ENCODE measurements at regions not wholly inside any gene's neighbourhood (a gene's known extent, or its start where the extent isn't known, plus 50 kb on each side); places are given as distances from the start of the nearest gene placed in this dataset.

- no peak for TF ChIP-seq CTCF (IDR thresholded peaks at IDR 0.05; ENCODE audit: unreplicated experiment in 3 of 3)
- Mint-ChIP-seq H3K27ac (peak overlapping the region in 1 of 3 experiments; percentile 9), H3K27me3 (ENCODE audit: low read depth) (peaks cover 6% of the 10 kb centered on the region), H3K9me3 (no peaks in the 10 kb centered on the region), H3K4me3 (no peak overlapping the region), H3K36me3 (ENCODE audit: low read depth) (no peaks in the 10 kb centered on the region), H3K4me1 (no peaks in the 10 kb centered on the region)
Observed at GRCh38 chr4:110926841-110927400, 304.0 kb upstream of the PITX2 start.

GRCh38 chr4:110933341-110933740 is 310.5 kb upstream of the PITX2 start:
- Mint-ChIP-seq H3K4me1 (no peaks in the 10 kb centered on the region), H3K27ac (no peak overlapping the region), H3K36me3 (ENCODE audit: low read depth) (no peaks in the 10 kb centered on the region), H3K9me3 (no peaks in the 10 kb centered on the region), H3K27me3 (ENCODE audit: low read depth) (peaks cover 6% of the 10 kb centered on the region), H3K4me3 (no peak overlapping the region)
- TF ChIP-seq CTCF (IDR thresholded peaks at IDR 0.05; ENCODE audit: unreplicated experiment in 3 of 3): no peak

GRCh38 chr4:110944501-110944900 is 321.6 kb upstream of the PITX2 start:
- no peak for TF ChIP-seq CTCF (IDR thresholded peaks at IDR 0.05; ENCODE audit: unreplicated experiment in 3 of 3)
- no peaks in the 10 kb centered on the region for H3K36me3 Mint-ChIP-seq (ENCODE audit: low read depth)
- H3K27ac Mint-ChIP-seq: no peak overlapping the region
- no peaks in the 10 kb centered on the region for H3K4me1 Mint-ChIP-seq
- H3K9me3 Mint-ChIP-seq: no peaks in the 10 kb centered on the region
- no peaks in the 10 kb centered on the region for H3K27me3 Mint-ChIP-seq (ENCODE audit: low read depth)
- no peak overlapping the region for H3K4me3 Mint-ChIP-seq

GRCh38 chr4:110945600-110945999 is 322.7 kb upstream of the PITX2 start:
- H3K4me1 Mint-ChIP-seq: no peaks in the 10 kb centered on the region
- H3K27me3 Mint-ChIP-seq (ENCODE audit: low read depth): no peaks in the 10 kb centered on the region
- H3K9me3 Mint-ChIP-seq: no peaks in the 10 kb centered on the region
- TF ChIP-seq CTCF (IDR thresholded peaks at IDR 0.05; ENCODE audit: unreplicated experiment in 3 of 3): no peak
- H3K27ac Mint-ChIP-seq: no peak overlapping the region
- H3K36me3 Mint-ChIP-seq (ENCODE audit: low read depth): no peaks in the 10 kb centered on the region
- no peak overlapping the region for H3K4me3 Mint-ChIP-seq

- Mint-ChIP-seq H3K4me1 (peaks cover 6% of the 10 kb centered on the region), H3K4me3 (no peak overlapping the region), H3K27me3 (ENCODE audit: low read depth) (no peaks in the 10 kb centered on the region), H3K9me3 (no peaks in the 10 kb centered on the region), H3K27ac (no peak overlapping the region), H3K36me3 (ENCODE audit: low read depth) (no peaks in the 10 kb centered on the region)
- no peak for TF ChIP-seq CTCF (IDR thresholded peaks at IDR 0.05; ENCODE audit: unreplicated experiment in 3 of 3)
Observed at GRCh38 chr4:110949542-110949941, 326.7 kb upstream of the PITX2 start.

GRCh38 chr4:110950731-110951130 is 327.9 kb upstream of the PITX2 start:
- no peaks in the 10 kb centered on the region for H3K36me3 Mint-ChIP-seq (ENCODE audit: low read depth)
- no peak for TF ChIP-seq CTCF (IDR thresholded peaks at IDR 0.05; ENCODE audit: unreplicated experiment in 3 of 3)
- H3K27ac Mint-ChIP-seq: no peak overlapping the region
- no peak overlapping the region for H3K4me3 Mint-ChIP-seq
- H3K4me1 Mint-ChIP-seq: peaks cover 6% of the 10 kb centered on the region
- H3K9me3 Mint-ChIP-seq: no peaks in the 10 kb centered on the region
- no peaks in the 10 kb centered on the region for H3K27me3 Mint-ChIP-seq (ENCODE audit: low read depth)
